ENCODE measurements at regions not wholly inside any gene's neighbourhood (a gene's known extent, or its start where the extent isn't known, plus 50 kb on each side); places are given as distances from the start of the nearest gene placed in this dataset.

GRCh38 chr1:166616206-166616605, 223.1 kb upstream of the POGK start:
- H4K8ac ChIP-seq (replicated peaks; ENCODE audit: insufficient read length, low read depth, low read length), result no peak overlapping the region

More at GRCh38 chr1:166616206-166616605, 223.1 kb upstream of the POGK start:
- Histone ChIP-seq H2AFZ (ENCODE audit: low read length) (no peak overlapping the region), H3K79me2 (ENCODE audit: insufficient read depth, low read length) (no peaks in the 10 kb centered on the region), H3K23ac (ENCODE audit: insufficient read length, low read depth, low read length) (no peak overlapping the region), H4K91ac (ENCODE audit: insufficient read length, low read depth, low read length) (no peak overlapping the region), H3K4me1 (ENCODE audit: insufficient read depth, low read length) (no peaks in the 10 kb centered on the region), H4K5ac (ENCODE audit: insufficient read length, low read depth, low read length) (no peak overlapping the region), H3K18ac (ENCODE audit: insufficient read length, low read depth, low read length) (no peak overlapping the region), H3K9ac (ENCODE audit: extremely low read depth, insufficient read length, low read length) (no peak overlapping the region), H3T11ph (ENCODE audit: low read length) (no peak overlapping the region), H3K4me2 (ENCODE audit: insufficient read depth, insufficient read length, low read length) (no peak overlapping the region), H2BK20ac (ENCODE audit: low read depth, low read length, poor library complexity, severe bottlenecking) (no peak overlapping the region), H3K4ac (ENCODE audit: low read depth, low read length) (no peak overlapping the region), H3K56ac (ENCODE audit: insufficient read length, low read depth, low read length) (no peak overlapping the region), H3K79me1 (ENCODE audit: insufficient read depth, low read depth, low read length, poor library complexity, severe bottlenecking) (no peaks in the 10 kb centered on the region), H4K20me1 (ENCODE audit: control insufficient read depth, insufficient read depth, insufficient read length) (no peaks in the 10 kb centered on the region), H3K27ac (ENCODE audit: insufficient read length, low read depth, low read length) (no peak overlapping the region), H3K23me2 (ENCODE audit: insufficient read length, low read depth, low read length, poor library complexity, severe bottlenecking) (no peaks in the 10 kb centered on the region), H3K14ac (ENCODE audit: insufficient read depth, low read length) (no peak overlapping the region), H3K9me3 (ENCODE audit: control insufficient read depth, low read depth, low read length) (no peaks in the 10 kb centered on the region), H2BK120ac (ENCODE audit: low read depth, low read length, poor library complexity, severe bottlenecking) (no peak overlapping the region), H2BK15ac (ENCODE audit: low read depth, low read length) (no peak overlapping the region), H2AK5ac (ENCODE audit: insufficient read length, low read length) (no peak overlapping the region), H2BK12ac (ENCODE audit: insufficient read length, low read depth, low read length) (no peak overlapping the region), H2BK5ac (ENCODE audit: insufficient read length, low read length) (no peak overlapping the region), H3K27me3 (ENCODE audit: insufficient read depth, low read length) (no peaks in the 10 kb centered on the region)
- H3K4me1 Mint-ChIP-seq, result no peaks in the 10 kb centered on the region
- H3K9me3 Mint-ChIP-seq, result no peaks in the 10 kb centered on the region
- no peaks in the 10 kb centered on the region for H3K27me3 Mint-ChIP-seq (ENCODE audit: low read depth)
- no CpG with 5 or more reads among the region's 1 CpG for WGBS (ENCODE audit: extremely low coverage, insufficient read length, low lambda C conversion rate)
- no peak overlapping the region for H3K4me3 Mint-ChIP-seq
- no peak for TF ChIP-seq CTCF (conservative IDR thresholded peaks at IDR 0.05)
- DNase-seq, result no peak
- no peaks in the 10 kb centered on the region for H3K36me3 Mint-ChIP-seq (ENCODE audit: insufficient read depth in 1 of 3, low read depth in 3 of 3)
- H3K27ac Mint-ChIP-seq, result no peak overlapping the region

Data from H9 (cell line).